IMR-90 (cell line): ENCODE measurements at regions not wholly inside any gene's neighbourhood (a gene's known extent, or its start where the extent isn't known, plus 50 kb on each side); places are given as distances from the start of the nearest gene placed in this dataset.

Experiments used
- MAZ ChIP-seq: IDR thresholded peaks from 2 replicates; pipeline ENCODE4 v1.6.1; 2012; ENCODE audit warnings: low read depth, mild to moderate bottlenecking, low read length, improper control_type of control experiment, moderate library complexity, borderline replicate concordance
- POLR2A ChIP-seq: IDR thresholded peaks from 2 replicates; pipeline ENCODE4 v1.6.1; 2012; ENCODE audit warnings: mild to moderate bottlenecking, low read depth, low read length
- TF ChIP-seq, protein P1 (sequence below): conservative IDR thresholded peaks from 2 replicates; pipeline ENCODE4 v1.5.1; 2012; ENCODE audit warnings: mild to moderate bottlenecking, low read depth, low read length, improper control_type of control experiment

- TF ChIP-seq, protein P1, sequence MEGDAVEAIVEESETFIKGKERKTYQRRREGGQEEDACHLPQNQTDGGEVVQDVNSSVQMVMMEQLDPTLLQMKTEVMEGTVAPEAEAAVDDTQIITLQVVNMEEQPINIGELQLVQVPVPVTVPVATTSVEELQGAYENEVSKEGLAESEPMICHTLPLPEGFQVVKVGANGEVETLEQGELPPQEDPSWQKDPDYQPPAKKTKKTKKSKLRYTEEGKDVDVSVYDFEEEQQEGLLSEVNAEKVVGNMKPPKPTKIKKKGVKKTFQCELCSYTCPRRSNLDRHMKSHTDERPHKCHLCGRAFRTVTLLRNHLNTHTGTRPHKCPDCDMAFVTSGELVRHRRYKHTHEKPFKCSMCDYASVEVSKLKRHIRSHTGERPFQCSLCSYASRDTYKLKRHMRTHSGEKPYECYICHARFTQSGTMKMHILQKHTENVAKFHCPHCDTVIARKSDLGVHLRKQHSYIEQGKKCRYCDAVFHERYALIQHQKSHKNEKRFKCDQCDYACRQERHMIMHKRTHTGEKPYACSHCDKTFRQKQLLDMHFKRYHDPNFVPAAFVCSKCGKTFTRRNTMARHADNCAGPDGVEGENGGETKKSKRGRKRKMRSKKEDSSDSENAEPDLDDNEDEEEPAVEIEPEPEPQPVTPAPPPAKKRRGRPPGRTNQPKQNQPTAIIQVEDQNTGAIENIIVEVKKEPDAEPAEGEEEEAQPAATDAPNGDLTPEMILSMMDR = no peak
- TF ChIP-seq MAZ (no peak), POLR2A (no peak)
Measured at GRCh38 chr3:117486719-117487716, 777.4 kb downstream of the TUSC7 start.
